ENCODE measurements at regions not wholly inside any gene's neighbourhood (a gene's known extent, or its start where the extent isn't known, plus 50 kb on each side); places are given as distances from the start of the nearest gene placed in this dataset.

DNA sequence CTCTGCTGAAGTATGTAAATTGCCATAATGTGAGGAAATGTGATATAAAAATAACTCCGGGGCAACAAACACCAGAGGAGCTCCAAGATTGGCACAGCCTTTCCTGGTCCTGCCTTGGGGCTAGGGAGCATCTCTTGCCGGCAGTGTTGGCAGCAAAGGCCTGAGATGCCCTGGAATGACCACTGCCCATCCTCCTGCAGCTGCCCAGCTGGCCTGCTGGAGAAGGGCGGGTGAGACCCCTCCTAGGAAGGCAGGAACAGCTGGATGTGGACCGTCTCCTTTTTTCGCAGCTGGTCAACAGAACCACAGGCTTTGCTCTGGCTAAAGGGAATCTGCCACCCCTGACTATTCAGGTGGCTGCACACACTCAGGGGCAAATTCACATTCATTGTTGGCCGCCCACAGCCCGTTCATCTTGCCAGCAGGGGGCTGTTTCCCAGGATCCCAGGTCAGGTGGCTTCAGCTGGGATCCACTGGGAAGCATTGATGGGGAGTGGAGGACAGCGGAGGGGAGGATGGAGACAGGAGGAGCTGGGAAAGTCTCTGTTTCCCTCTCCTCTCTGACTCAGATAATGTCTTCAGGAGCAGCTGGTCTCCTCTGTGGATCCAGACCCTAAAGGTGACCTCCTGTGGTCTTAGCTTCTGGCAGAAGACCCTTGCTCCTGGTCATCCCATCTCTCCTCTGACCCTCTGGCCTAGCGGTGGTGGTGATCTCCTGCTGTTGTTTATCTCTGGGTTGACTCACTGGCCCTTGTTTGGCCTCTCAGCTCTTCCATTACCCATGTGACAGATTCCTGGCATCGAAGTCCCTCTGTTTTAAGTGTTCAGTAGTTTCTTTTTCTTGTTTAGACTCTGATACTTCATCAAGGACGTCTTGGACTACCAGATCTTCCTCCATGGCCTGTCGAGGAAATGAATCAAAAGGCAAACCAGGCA, 336.7 kb downstream of the DHX35 start:
- ChIA-PET POLR2A (ENCODE audit: unreplicated experiment) (no interaction called here), CTCF (no interaction called here)
- no peak for DNase-seq
- H3K9me3 ChIP-seq (ENCODE audit: insufficient read depth, low read depth) = no peaks in the 10 kb centered on the region
- H3K27ac ChIP-seq = no peak overlapping the region
- TF ChIP-seq EZH2 (IDR thresholded peaks at IDR 0.05; ENCODE audit: low read depth) = no peak
- TF ChIP-seq, protein P1, sequence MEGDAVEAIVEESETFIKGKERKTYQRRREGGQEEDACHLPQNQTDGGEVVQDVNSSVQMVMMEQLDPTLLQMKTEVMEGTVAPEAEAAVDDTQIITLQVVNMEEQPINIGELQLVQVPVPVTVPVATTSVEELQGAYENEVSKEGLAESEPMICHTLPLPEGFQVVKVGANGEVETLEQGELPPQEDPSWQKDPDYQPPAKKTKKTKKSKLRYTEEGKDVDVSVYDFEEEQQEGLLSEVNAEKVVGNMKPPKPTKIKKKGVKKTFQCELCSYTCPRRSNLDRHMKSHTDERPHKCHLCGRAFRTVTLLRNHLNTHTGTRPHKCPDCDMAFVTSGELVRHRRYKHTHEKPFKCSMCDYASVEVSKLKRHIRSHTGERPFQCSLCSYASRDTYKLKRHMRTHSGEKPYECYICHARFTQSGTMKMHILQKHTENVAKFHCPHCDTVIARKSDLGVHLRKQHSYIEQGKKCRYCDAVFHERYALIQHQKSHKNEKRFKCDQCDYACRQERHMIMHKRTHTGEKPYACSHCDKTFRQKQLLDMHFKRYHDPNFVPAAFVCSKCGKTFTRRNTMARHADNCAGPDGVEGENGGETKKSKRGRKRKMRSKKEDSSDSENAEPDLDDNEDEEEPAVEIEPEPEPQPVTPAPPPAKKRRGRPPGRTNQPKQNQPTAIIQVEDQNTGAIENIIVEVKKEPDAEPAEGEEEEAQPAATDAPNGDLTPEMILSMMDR (conservative IDR thresholded peaks at IDR 0.05) = no peak
- H2AFZ ChIP-seq = no peak overlapping the region
- no peaks in the 10 kb centered on the region for H4K20me1 ChIP-seq (ENCODE audit: insufficient read depth)
- peaks cover 15% of the 10 kb centered on the region; the same call in 1 of the 2 replicates for H3K27me3 ChIP-seq (ENCODE audit: insufficient read depth, low read depth)
- no peaks in the 10 kb centered on the region for H3K79me2 ChIP-seq (ENCODE audit: low read depth)
- H3K9me2 ChIP-seq (ENCODE audit: insufficient read depth) = no peaks in the 10 kb centered on the region
- BruUV-seq (replicated peaks) = no TSS peak
- intact Hi-C loops (cut with micrococcal nuclease; ENCODE audit: unreplicated experiment) = no loop called here
- no peaks in the 10 kb centered on the region for H3F3A ChIP-seq (ENCODE audit: insufficient read depth, low read depth)
- H3K36me3 ChIP-seq (ENCODE audit: low read depth) = no peaks in the 10 kb centered on the region
- H3K4me2 ChIP-seq = no peak overlapping the region
- no peak overlapping the region for H3K4me3 ChIP-seq
- H3K4me1 ChIP-seq (replicated peaks; ENCODE audit: insufficient read depth) = no peaks in the 10 kb centered on the region

DNA sequence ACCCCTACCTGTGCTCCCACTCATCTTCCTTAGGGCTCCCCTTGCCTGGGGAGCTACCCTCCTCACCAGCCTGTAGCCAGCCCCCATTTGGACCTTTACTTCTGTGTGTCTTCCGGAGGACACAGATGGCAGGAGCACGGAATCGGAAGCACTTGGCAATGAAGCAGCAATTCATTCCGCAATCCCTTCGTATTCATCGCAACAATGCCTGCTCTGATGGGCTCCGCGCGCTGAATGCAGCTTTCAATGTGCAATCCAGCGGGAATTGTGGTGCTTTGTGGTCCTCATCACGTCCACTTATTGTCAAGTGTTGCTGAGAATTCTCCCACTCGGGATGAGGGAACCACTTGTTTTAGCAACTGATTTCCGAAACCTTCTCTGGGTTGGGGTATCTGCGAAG, 336.0 kb downstream of the DHX35 start:
- no peaks in the 10 kb centered on the region for H3K36me3 ChIP-seq (ENCODE audit: low read depth)
- H3K4me2 ChIP-seq = no peak overlapping the region
- H3K9me3 ChIP-seq (ENCODE audit: insufficient read depth, low read depth) = no peaks in the 10 kb centered on the region
- no peaks in the 10 kb centered on the region for H3K9me2 ChIP-seq (ENCODE audit: insufficient read depth)
- H3F3A ChIP-seq (ENCODE audit: insufficient read depth, low read depth) = no peaks in the 10 kb centered on the region
- no peak for DNase-seq
- CTCF ChIA-PET = no interaction called here
- intact Hi-C loops (cut with micrococcal nuclease; ENCODE audit: unreplicated experiment) = no loop called here
- POLR2A ChIA-PET (ENCODE audit: unreplicated experiment) = no interaction called here
- no peaks in the 10 kb centered on the region for H3K4me1 ChIP-seq (replicated peaks; ENCODE audit: insufficient read depth)
- H3K27ac ChIP-seq = no peak overlapping the region
- no peak overlapping the region for H2AFZ ChIP-seq
- no peaks in the 10 kb centered on the region for H4K20me1 ChIP-seq (ENCODE audit: insufficient read depth)
- no peak overlapping the region for H3K4me3 ChIP-seq
- BruUV-seq (replicated peaks) = no TSS peak
- no peaks in the 10 kb centered on the region for H3K79me2 ChIP-seq (ENCODE audit: low read depth)
- peaks cover 15% of the 10 kb centered on the region; the same call in 1 of the 2 replicates for H3K27me3 ChIP-seq (ENCODE audit: insufficient read depth, low read depth)
- no peak for TF ChIP-seq EZH2 (IDR thresholded peaks at IDR 0.05; ENCODE audit: low read depth)
- TF ChIP-seq, protein P1 (conservative IDR thresholded peaks at IDR 0.05) = no peak

DNA sequence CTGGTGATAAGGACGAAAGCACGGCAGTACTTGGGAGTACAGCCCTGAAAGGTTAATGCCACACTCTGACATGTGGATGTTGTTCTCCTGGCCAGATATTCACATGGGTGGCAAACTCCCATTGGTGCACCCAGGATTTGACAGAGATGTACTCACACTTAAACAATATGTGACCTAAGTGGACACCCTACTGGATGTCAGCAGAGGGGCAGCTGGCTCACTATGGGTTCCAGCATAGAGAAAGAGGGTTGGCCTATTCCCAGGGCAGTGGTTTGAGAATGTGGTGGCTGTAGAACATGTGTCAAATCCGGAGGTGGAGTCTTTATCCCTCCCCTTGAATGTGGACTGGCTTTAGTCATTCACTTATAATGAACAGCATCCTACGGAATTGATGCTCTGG, 333.2 kb downstream of the DHX35 start:
- BruUV-seq (replicated peaks) = no TSS peak
- Histone ChIP-seq H3F3A (ENCODE audit: insufficient read depth, low read depth) (no peaks in the 10 kb centered on the region), H3K27ac (no peak overlapping the region), H3K79me2 (ENCODE audit: low read depth) (no peaks in the 10 kb centered on the region), H3K4me1 (replicated peaks; ENCODE audit: insufficient read depth) (no peaks in the 10 kb centered on the region), H4K20me1 (ENCODE audit: insufficient read depth) (no peaks in the 10 kb centered on the region), H3K9me2 (ENCODE audit: insufficient read depth) (no peaks in the 10 kb centered on the region), H3K9me3 (ENCODE audit: insufficient read depth, low read depth) (no peaks in the 10 kb centered on the region), H3K27me3 (ENCODE audit: insufficient read depth, low read depth) (peaks cover 15% of the 10 kb centered on the region; the same call in 1 of the 2 replicates), H3K36me3 (ENCODE audit: low read depth) (no peaks in the 10 kb centered on the region), H3K4me2 (no peak overlapping the region), H2AFZ (no peak overlapping the region), H3K4me3 (no peak overlapping the region)
- CTCF ChIA-PET = no interaction called here
- no peak for DNase-seq
- no peak for TF ChIP-seq EZH2 (IDR thresholded peaks at IDR 0.05; ENCODE audit: low read depth)
- TF ChIP-seq, protein P1 (conservative IDR thresholded peaks at IDR 0.05) = no peak
- POLR2A ChIA-PET (ENCODE audit: unreplicated experiment) = no interaction called here
- intact Hi-C loops (cut with micrococcal nuclease; ENCODE audit: unreplicated experiment) = no loop called here
